DOHH2 (cell line): ENCODE measurements at regions not wholly inside any gene's neighbourhood (a gene's known extent, or its start where the extent isn't known, plus 50 kb on each side); places are given as distances from the start of the nearest gene placed in this dataset.

ENCODE experiments used
- H3F3A ChIP-seq: fragments of 200-600 bp; sonication (generic), shearing (Covaris generic); 2 replicates; pipeline ENCODE4 v1.6.0; 2016; ENCODE audit warnings: antibody characterized with exemption, mild to moderate bottlenecking; ENCODE audit not compliant: control insufficient read depth, insufficient read depth
- H3K27ac ChIP-seq: fragments of 200-600 bp; sonication (generic); 2 replicates; pipeline ENCODE4 v1.5.1; 2014; ENCODE audit warnings: low read depth, mild to moderate bottlenecking, low read length, moderate library complexity
- H3K27me3 ChIP-seq: fragments of 200-600 bp; sonication (generic); 2 replicates; pipeline ENCODE4 v1.6.1; 2014; ENCODE audit warnings: mild to moderate bottlenecking, low read length, mixed read lengths; ENCODE audit not compliant: control insufficient read depth
- H3K36me3 ChIP-seq: fragments of 200-600 bp; sonication (generic); 2 replicates; pipeline ENCODE4 v1.6.1; 2014; ENCODE audit warnings: mild to moderate bottlenecking, low read length, moderate library complexity, mixed read lengths; ENCODE audit not compliant: control insufficient read depth
- H3K4me1 ChIP-seq: fragments of 200-600 bp; sonication (generic); 2 replicates; pipeline ENCODE4 v1.6.1; 2014; ENCODE audit warnings: mild to moderate bottlenecking, low read length, mixed read lengths; ENCODE audit not compliant: control insufficient read depth
- H3K4me2 ChIP-seq: fragments of 200-600 bp; sonication (generic); 2 replicates; pipeline ENCODE4 v1.6.0; 2014; ENCODE audit warnings: mild to moderate bottlenecking, low read length, moderate library complexity
- H3K4me3 ChIP-seq: fragments of 200-600 bp; sonication (generic); 2 replicates; pipeline ENCODE4 v1.5.1; 2014; ENCODE audit warnings: mild to moderate bottlenecking, low read length, mixed read lengths
- H3K79me2 ChIP-seq: fragments of 200-600 bp; sonication (generic); 2 replicates; pipeline ENCODE4 v1.6.1; 2014; ENCODE audit warnings: mild to moderate bottlenecking, low read length, mixed read lengths; ENCODE audit not compliant: control insufficient read depth
- H3K9me2 ChIP-seq: fragments of 200-600 bp; sonication (generic); replicated peaks from 2 replicates; pipeline ENCODE4 v1.6.1; 2014; ENCODE audit warnings: mild to moderate bottlenecking, low read length, mixed read lengths; ENCODE audit not compliant: control insufficient read depth
- H3K9me3 ChIP-seq: fragments of 200-600 bp; sonication (generic); 2 replicates; pipeline ENCODE4 v1.6.1; 2014; ENCODE audit warnings: antibody characterized with exemption, low read length, mixed read lengths; ENCODE audit not compliant: control insufficient read depth, insufficient read depth
- H4K20me1 ChIP-seq: fragments of 200-600 bp; sonication (generic); 2 replicates; pipeline ENCODE4 v1.6.0; 2014; ENCODE audit warnings: low read depth, mild to moderate bottlenecking, antibody characterized with exemption, low read length, moderate library complexity; ENCODE audit not compliant: control insufficient read depth, insufficient read depth
- EZH2phosphoT487 ChIP-seq: fragments of 200-600 bp; sonication (generic); IDR thresholded peaks from 2 replicates; pipeline ENCODE4 v1.6.1; 2017; ENCODE audit warnings: borderline replicate concordance, mild to moderate bottlenecking, antibody characterized with exemption, low read length, moderate library complexity, mixed read lengths
- TF ChIP-seq, protein P1 (sequence below): fragments of 200-600 bp; sonication (generic); IDR thresholded peaks from one replicate; pipeline ENCODE4 v1.5.1; 2014; ENCODE audit warnings: antibody characterized with exemption, mild to moderate bottlenecking, low read depth, low read length; ENCODE audit not compliant: poor library complexity, severe bottlenecking

DNA sequence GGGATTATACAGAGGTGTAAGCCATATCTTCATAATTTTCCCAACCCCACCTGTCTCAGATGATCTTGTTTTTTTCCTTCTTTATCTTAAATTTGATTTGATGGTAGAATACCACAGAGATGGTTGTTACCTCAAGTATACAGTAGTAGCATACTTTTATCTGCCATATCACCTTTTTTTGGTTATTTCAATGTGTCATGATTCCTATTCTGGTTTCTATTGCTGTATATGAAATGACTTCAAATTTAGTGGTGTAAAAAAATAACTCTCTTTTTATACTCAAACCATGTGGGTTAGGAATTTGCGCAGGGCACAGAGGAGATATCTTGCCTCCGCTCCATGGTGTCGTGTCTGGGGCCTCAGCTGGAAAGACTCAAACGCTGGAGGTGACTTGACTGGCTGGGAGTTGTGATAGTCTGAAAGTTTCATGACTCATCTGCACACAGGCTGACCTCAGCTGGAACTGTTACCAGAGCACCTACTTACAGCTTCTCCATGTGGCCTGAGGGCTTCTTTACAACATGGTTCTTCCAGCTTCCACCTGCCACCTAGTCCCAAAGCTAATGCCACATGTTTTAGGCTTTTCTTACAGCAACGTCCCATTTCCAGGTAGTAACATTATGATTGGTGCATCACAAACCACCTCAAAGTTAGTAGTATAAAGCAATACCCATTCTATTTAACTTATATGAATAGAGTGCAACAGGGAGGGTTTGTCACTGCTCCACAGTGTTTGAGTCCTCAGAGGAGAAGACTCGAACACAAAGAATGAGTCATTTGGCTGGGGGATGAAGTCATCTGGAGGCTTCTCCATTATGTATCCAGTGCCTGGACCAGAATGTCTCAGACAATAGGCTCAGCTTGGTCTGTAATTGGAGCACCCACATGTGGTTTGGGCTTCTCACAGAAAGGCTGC, 82.3 kb upstream of the XPO1 start:
- H3F3A ChIP-seq: no peaks in the 10 kb centered on the region
- no peaks in the 10 kb centered on the region for H3K36me3 ChIP-seq
- no peak overlapping the region for H3K4me2 ChIP-seq
- no peak for TF ChIP-seq EZH2phosphoT487
- TF ChIP-seq, protein P1, sequence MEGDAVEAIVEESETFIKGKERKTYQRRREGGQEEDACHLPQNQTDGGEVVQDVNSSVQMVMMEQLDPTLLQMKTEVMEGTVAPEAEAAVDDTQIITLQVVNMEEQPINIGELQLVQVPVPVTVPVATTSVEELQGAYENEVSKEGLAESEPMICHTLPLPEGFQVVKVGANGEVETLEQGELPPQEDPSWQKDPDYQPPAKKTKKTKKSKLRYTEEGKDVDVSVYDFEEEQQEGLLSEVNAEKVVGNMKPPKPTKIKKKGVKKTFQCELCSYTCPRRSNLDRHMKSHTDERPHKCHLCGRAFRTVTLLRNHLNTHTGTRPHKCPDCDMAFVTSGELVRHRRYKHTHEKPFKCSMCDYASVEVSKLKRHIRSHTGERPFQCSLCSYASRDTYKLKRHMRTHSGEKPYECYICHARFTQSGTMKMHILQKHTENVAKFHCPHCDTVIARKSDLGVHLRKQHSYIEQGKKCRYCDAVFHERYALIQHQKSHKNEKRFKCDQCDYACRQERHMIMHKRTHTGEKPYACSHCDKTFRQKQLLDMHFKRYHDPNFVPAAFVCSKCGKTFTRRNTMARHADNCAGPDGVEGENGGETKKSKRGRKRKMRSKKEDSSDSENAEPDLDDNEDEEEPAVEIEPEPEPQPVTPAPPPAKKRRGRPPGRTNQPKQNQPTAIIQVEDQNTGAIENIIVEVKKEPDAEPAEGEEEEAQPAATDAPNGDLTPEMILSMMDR: no peak
- no peaks in the 10 kb centered on the region for H3K4me1 ChIP-seq
- no peak overlapping the region for H3K4me3 ChIP-seq
- no peak overlapping the region for H3K27ac ChIP-seq
- no peaks in the 10 kb centered on the region for H3K9me2 ChIP-seq
- no peaks in the 10 kb centered on the region for H3K79me2 ChIP-seq
- 0 out of 2 replicates have a peak, but pooled peaks cover 3% of the 10 kb centered on the region for H3K27me3 ChIP-seq
- no peaks in the 10 kb centered on the region for H4K20me1 ChIP-seq
- no peaks in the 10 kb centered on the region for H3K9me3 ChIP-seq

DNA sequence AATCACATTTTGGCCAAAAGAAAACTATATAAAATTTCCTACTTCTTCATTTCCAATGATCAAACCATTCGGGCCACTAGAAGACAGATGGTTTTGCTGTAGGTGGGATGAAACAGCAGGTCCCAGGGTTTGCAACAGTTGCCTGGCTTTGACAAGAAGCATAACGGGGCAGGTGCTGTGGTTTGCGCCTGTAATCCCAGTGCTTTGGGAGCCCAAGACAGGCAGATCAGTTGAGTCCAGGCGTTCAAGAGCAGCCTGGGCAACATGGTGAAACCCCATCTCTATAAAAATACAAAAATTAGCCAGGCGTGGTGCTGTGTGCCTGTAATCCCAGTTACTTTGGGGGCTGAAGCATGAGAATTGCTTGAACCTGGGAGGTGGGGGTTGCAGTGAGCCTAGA, 81.4 kb upstream of the XPO1 start:
- H3K9me2 ChIP-seq: no peaks in the 10 kb centered on the region
- TF ChIP-seq, protein P1: no peak
- TF ChIP-seq EZH2phosphoT487: no peak
- H3K79me2 ChIP-seq: no peaks in the 10 kb centered on the region
- no peaks in the 10 kb centered on the region for H3K27me3 ChIP-seq
- no peaks in the 10 kb centered on the region for H3F3A ChIP-seq
- H3K4me1 ChIP-seq: no peaks in the 10 kb centered on the region
- no peak overlapping the region for H3K27ac ChIP-seq
- no peak overlapping the region for H3K4me2 ChIP-seq
- no peak overlapping the region for H3K4me3 ChIP-seq
- no peaks in the 10 kb centered on the region for H3K9me3 ChIP-seq
- H4K20me1 ChIP-seq: no peaks in the 10 kb centered on the region
- no peaks in the 10 kb centered on the region for H3K36me3 ChIP-seq

DNA sequence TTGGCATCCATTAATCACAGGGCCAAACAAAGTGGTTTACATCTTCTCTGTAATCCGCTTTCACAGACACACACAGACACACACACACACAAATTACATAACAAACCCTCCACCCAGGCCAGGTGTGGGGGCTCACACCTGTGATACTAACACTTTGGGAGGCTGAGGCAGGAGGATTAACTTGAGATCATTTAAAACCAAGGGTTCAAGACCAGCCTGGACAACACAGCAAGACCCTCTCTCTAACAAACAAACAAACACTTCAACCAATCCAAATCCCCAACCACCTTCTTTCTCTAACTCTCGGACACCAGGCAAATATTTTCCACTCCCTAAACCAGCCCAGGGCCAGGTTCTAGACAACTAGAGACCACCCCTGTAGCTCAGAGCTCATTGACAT, 79.5 kb upstream of the XPO1 start:
- H3K4me2 ChIP-seq: no peak overlapping the region
- H3K36me3 ChIP-seq: no peaks in the 10 kb centered on the region
- H3K79me2 ChIP-seq: no peaks in the 10 kb centered on the region
- no peaks in the 10 kb centered on the region for H3K4me1 ChIP-seq
- no peak overlapping the region for H3K4me3 ChIP-seq
- TF ChIP-seq EZH2phosphoT487: no peak
- TF ChIP-seq, protein P1: no peak
- no peaks in the 10 kb centered on the region for H3F3A ChIP-seq
- H3K27me3 ChIP-seq: no peaks in the 10 kb centered on the region
- H4K20me1 ChIP-seq: no peaks in the 10 kb centered on the region
- no peaks in the 10 kb centered on the region for H3K9me3 ChIP-seq
- H3K27ac ChIP-seq: no peak overlapping the region
- no peaks in the 10 kb centered on the region for H3K9me2 ChIP-seq
